Activated CD8-positive, alpha-beta memory T cell treated with anti-CD3 and anti-CD28 coated beads, Interleukin-2, amount 10 ng/mL, durations not matched to agents 7 days and 5 days (primary cell): ENCODE measurements at regions not wholly inside any gene's neighbourhood (a gene's known extent, or its start where the extent isn't known, plus 50 kb on each side); places are given as distances from the start of the nearest gene placed in this dataset.

Experiments
- ATAC-seq: fragments of 150-1000 bp; cut with Tn5 transposase; one replicate; pipeline ENCODE4 v1.10.0; 2021; ENCODE audit warnings: moderate library complexity
- CTCF ChIA-PET: fragments of 350-600 bp; sonication (Branson Sonifier 250); formaldehyde crosslinking; loops from one replicate; lab custom pipeline; 2021; ENCODE audit warnings: antibody characterized with exemption; lab: Charles Lee
- DNase-seq: peaks from one replicate; pipeline ENCODE4 v3.0.0-alpha.2; 2020
- H3K27ac Mint-ChIP-seq: one replicate; pipeline ENCODE4 v1.8.0; 2021; ENCODE audit warnings: mild to moderate bottlenecking, mixed read lengths
- H3K27me3 Mint-ChIP-seq: one replicate; pipeline ENCODE4 v1.8.0; 2021; ENCODE audit warnings: mixed read lengths
- H3K36me3 Mint-ChIP-seq: one replicate; pipeline ENCODE4 v1.8.0; 2021; ENCODE audit warnings: mild to moderate bottlenecking, mixed read lengths
- H3K4me1 Mint-ChIP-seq: one replicate; pipeline ENCODE4 v1.8.0; 2021; ENCODE audit warnings: mixed read lengths
- H3K4me3 Mint-ChIP-seq: one replicate; pipeline ENCODE4 v1.8.0; 2021; ENCODE audit warnings: mild to moderate bottlenecking, moderate library complexity, mixed read lengths
- H3K9me3 Mint-ChIP-seq: one replicate; pipeline ENCODE4 v1.8.0; 2022; ENCODE audit warnings: low read depth, mixed read lengths

DNA sequence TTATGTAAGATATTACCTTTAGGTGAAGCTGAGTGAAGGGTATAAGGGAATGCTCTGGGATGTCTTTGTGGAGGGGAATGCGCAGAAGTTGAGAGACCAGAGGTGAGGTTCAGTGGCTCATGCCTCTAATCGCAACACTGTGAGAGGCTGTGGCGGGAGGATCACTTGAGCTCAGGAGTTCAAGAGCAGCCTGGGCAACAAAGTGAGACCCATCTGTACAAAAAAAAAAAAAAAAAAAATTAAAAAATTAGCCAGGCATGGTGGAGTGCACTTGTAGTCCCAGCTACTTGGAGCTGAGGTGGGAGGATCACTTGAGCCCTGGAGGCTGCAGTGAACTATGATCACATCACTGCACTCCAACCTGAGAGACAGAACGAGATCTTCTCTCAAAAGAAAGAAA lies 57.3 kb upstream of the SP3 start:
- Mint-ChIP-seq H3K4me1 (peaks cover 4% of the 10 kb centered on the region), H3K27me3 (peaks cover 8% of the 10 kb centered on the region), H3K27ac (no peak overlapping the region), H3K9me3 (peaks cover 4% of the 10 kb centered on the region), H3K4me3 (no peak overlapping the region), H3K36me3 (no peaks in the 10 kb centered on the region)
- DNase-seq (no peak), ATAC-seq (no peak)
- CTCF ChIA-PET, result no interaction called here

DNA sequence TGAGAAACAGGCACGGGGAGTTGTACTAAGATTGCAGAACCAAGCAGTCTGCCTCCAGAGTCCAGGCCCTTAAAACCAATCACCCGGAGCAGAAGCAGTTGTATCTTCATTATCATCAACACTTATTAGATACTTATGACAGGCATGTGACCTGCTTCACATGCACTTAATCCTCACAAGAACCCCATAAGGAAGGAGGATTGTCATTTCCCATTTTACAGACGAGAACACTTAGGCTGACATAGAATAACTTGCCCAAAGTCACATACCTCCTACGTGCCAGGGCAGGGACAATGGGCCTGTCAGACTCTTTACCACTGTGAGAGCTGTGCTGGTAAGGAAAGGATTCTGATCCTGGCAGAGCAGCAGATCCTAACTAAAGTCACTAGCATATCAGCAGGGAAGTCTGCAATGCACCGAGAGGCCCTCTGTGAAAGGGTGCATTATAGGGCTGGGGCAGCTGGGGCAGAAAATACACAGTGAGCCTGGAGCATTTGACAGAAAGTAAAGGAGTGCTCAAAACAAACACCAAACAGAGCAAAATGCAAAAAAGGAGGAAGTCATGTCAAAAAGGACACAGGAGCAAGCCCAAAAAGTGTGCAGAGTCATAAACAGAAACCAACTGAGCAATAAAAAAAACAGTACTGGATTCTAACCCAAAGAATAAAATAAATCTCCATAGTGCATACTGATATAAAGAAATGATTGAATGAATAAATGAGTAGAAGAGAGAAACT lies 55.9 kb upstream of the SP3 start:
- Mint-ChIP-seq H3K9me3 (peaks cover 4% of the 10 kb centered on the region), H3K4me3 (no peak overlapping the region), H3K36me3 (no peaks in the 10 kb centered on the region), H3K27ac (no peak overlapping the region), H3K4me1 (peaks cover 4% of the 10 kb centered on the region), H3K27me3 (peaks cover 8% of the 10 kb centered on the region)
- ATAC-seq (no peak), DNase-seq (no peak)
- CTCF ChIA-PET, result interaction anchor here (0.6 kb wide), 1 partner anchor 1916 kb away, joined by 3 read pairs; no protein-coding TSS in a partner anchor

DNA sequence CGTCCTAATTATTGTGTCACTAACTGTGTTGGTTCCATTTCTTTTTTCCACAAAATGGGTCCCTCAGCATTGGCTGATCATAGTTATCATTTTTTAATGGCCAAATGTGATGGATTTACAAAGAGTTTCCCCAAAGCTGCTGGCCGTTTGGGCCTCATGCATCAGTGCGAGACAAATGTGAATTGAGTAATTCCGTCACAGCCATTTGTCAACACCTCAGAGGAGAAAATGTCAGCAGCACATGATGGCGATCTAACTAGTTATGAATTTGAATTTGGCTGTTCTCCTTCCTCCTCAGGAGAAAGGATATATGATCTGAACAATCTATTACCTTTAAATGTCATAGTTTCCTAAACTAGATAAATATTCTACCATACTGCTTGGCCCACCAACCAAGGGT lies 54.9 kb upstream of the SP3 start:
- Mint-ChIP-seq H3K4me3 (no peak overlapping the region), H3K9me3 (peaks cover 4% of the 10 kb centered on the region), H3K27ac (no peak overlapping the region), H3K4me1 (peaks cover 4% of the 10 kb centered on the region), H3K27me3 (peaks cover 8% of the 10 kb centered on the region), H3K36me3 (no peaks in the 10 kb centered on the region)
- DNase-seq (no peak), ATAC-seq (no peak)
- CTCF ChIA-PET, result no interaction called here

DNA sequence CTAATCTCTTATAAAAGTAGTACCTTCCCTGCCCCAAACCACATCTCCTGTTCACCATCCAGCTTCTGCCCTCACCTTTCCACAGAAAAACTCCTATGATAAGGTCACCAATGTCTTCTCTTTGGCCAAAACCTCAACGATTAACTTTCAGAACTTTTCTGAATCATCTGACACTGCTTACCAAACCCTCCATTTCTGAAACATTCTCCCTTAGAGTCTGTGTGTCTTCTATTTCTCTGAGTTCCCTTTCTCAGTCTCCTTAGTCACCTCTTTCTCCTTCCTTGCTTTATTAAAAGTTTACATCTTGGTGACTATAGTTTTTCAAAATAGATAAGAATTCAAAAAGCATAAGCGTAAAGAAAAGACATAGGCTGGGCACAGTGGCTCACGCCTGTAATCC lies 51.3 kb upstream of the SP3 start:
- H3K9me3 Mint-ChIP-seq, result no peaks in the 10 kb centered on the region
- CTCF ChIA-PET, result interaction anchor here (1.3 kb wide), 1 partner anchor 44 kb away, joined by 3 read pairs; no protein-coding TSS in a partner anchor
- no peak overlapping the region for H3K4me3 Mint-ChIP-seq
- peaks cover 3% of the 10 kb centered on the region for H3K4me1 Mint-ChIP-seq
- peaks cover 7% of the 10 kb centered on the region for H3K27me3 Mint-ChIP-seq
- H3K27ac Mint-ChIP-seq, result no peak overlapping the region
- no peak for ATAC-seq
- DNase-seq, result no peak
- no peaks in the 10 kb centered on the region for H3K36me3 Mint-ChIP-seq

DNA sequence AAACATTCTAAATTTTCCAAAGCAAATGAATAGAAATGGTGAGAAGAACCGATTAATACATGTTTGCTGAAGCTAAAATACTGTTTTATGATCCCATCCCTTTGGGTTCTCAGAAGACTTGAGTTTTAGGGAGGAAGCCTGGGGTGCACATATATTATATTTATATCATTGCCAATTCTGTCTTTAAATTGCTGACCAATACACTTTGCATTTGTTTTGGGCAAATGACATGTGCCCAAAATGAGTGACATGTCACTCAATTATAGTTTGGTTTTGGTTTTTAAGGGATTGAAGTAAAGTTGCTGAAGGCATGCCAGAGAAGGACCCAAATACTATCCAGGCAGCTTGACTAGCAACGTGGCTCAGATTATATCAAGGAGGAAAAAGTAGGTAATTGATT lies 50.3 kb upstream of the SP3 start:
- Mint-ChIP-seq H3K36me3 (no peaks in the 10 kb centered on the region), H3K4me1 (peaks cover 3% of the 10 kb centered on the region), H3K27ac (no peak overlapping the region), H3K9me3 (no peaks in the 10 kb centered on the region), H3K4me3 (no peak overlapping the region), H3K27me3 (peaks cover 11% of the 10 kb centered on the region)
- CTCF ChIA-PET, result interaction anchor here (1.3 kb wide), 1 partner anchor 42 kb away, joined by 3 read pairs; no protein-coding TSS in a partner anchor
- DNase-seq (no peak), ATAC-seq (no peak)
